Tibial nerve (tissue), 4 donors: ENCODE measurements at regions not wholly inside any gene's neighbourhood (a gene's known extent, or its start where the extent isn't known, plus 50 kb on each side); places are given as distances from the start of the nearest gene placed in this dataset.

ENCODE experiments used
- CTCF ChIP-seq, 5 experiments: fragments of 200-600 bp in 3 of 5; fragments of 450-650 bp in 2 of 5; sonication (generic) in 3 of 5; IDR thresholded peaks; one replicate each; pipeline ENCODE4 v1.5.1; 2016 to 2019; ENCODE audit warnings: antibody characterized with exemption in 5 of 5, mild to moderate bottlenecking in 3 of 5, moderate library complexity in 2 of 5
- EP300 ChIP-seq, 2 donors: sonication (generic); formaldehyde crosslinking; IDR thresholded peaks; one replicate each; pipeline ENCODE4 v1.6.1; 2017; ENCODE audit warnings: antibody characterized with exemption in 2 of 2, mild to moderate bottlenecking in 1 of 2
- POLR2A ChIP-seq, 2 donors: fragments of 450-650 bp; IDR thresholded peaks; one replicate each; pipeline ENCODE4 v1.6.1; 2017; ENCODE audit warnings: antibody characterized with exemption in 2 of 2, mild to moderate bottlenecking in 2 of 2, moderate library complexity in 2 of 2

- no peak for TF ChIP-seq POLR2A (IDR thresholded peaks at IDR 0.05)
- TF ChIP-seq CTCF (IDR thresholded peaks at IDR 0.05) = no peak
- TF ChIP-seq EP300 (IDR thresholded peaks at IDR 0.05) = no peak
Measured at GRCh38 chr5:143918961-143919360, 107.0 kb downstream of the HMHB1 start.
